ENCODE measurements at regions not wholly inside any gene's neighbourhood (a gene's known extent, or its start where the extent isn't known, plus 50 kb on each side); places are given as distances from the start of the nearest gene placed in this dataset.

GRCh38 chr7:13279854-13280435, 592.5 kb downstream of the ARL4A start:
- H3K4me1 ChIP-seq (ENCODE audit: control insufficient read depth, insufficient read depth, low read length), result no peaks in the 10 kb centered on the region
- H3K36me3 ChIP-seq (ENCODE audit: control insufficient read depth, insufficient read depth, low read length), result no peaks in the 10 kb centered on the region
- peak; percentile 52 for DNase-seq
- H3K27me3 ChIP-seq (ENCODE audit: control insufficient read depth, insufficient read depth, low read length), result no peaks in the 10 kb centered on the region
- no peak overlapping the region for H3K27ac ChIP-seq (ENCODE audit: low read length)
- WGBS (ENCODE audit: insufficient coverage), result no CpG with 5 or more reads among the region's 3 CpGs
- no peak overlapping the region for H3K4me3 ChIP-seq (ENCODE audit: low read length)
- H3K9me3 ChIP-seq (replicated peaks; ENCODE audit: control insufficient read depth, low read depth, low read length), result no peaks in the 10 kb centered on the region

DNA sequence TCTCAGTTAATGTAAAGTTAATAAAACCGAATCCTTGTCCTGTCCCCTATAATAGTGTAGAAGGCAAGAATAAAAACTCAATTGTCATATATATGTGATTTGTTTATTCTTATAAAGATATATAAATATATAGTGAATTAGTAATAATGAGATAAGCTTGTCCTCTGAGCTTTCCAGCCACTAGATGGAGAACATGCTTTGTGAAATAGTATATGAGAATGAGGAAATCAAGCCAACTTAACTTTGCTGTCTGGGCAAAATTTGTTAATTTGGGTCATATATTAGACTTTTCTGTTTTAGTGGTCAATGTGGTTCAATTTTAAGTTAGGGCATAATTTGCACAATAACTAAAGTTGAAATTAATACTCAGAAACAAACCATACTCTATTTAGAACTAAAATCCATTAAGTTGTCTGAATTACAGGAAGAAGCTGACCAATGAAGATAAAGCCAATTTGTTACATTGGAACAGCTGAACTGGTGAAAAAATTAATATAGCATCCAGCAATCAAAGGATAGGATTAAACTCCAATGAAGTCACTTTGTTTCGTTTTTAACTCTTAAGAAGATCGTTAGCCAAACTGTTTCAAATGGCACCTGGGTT, 595.0 kb downstream of the ARL4A start:
- H3K27ac ChIP-seq (ENCODE audit: low read length), result no peak overlapping the region
- no peaks in the 10 kb centered on the region for H3K9me3 ChIP-seq (replicated peaks; ENCODE audit: control insufficient read depth, low read depth, low read length)
- no CpG with 5 or more reads among the region's 3 CpGs for WGBS (ENCODE audit: insufficient coverage)
- H3K4me1 ChIP-seq (ENCODE audit: control insufficient read depth, insufficient read depth, low read length), result no peaks in the 10 kb centered on the region
- peak; percentile 52 for DNase-seq
- H3K36me3 ChIP-seq (ENCODE audit: control insufficient read depth, insufficient read depth, low read length), result no peaks in the 10 kb centered on the region
- no peaks in the 10 kb centered on the region for H3K27me3 ChIP-seq (ENCODE audit: control insufficient read depth, insufficient read depth, low read length)
- no peak overlapping the region for H3K4me3 ChIP-seq (ENCODE audit: low read length)

- no peak for DNase-seq
- whole genome bisulfite sequencing (ENCODE audit: insufficient coverage), result no CpG with 5 or more reads among the region's 4 CpGs
Observed at GRCh38 chr7:13286916-13287315, 599.5 kb downstream of the ARL4A start.

DNA sequence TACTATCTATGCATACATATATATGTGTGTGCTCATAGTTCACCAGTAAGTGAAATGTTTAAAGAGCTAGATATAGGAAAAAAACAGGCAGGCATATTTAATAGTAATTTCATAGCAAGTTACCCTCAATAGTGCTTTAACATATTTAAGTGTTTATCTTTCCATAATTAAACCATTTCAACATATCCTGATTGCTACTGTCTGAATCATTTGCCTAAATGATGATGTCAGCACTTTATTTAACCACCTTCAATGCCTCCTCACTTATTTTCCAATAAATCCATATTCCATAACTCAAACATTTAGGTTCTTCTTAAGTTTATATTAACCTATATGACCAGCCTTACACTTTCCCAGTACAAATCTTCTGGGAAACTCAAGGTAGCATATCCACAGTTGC, 601.1 kb downstream of the ARL4A start:
- Histone ChIP-seq H3K27ac (ENCODE audit: low read length) (no peak overlapping the region), H3K4me3 (ENCODE audit: low read length) (no peak overlapping the region), H3K36me3 (ENCODE audit: control insufficient read depth, insufficient read depth, low read length) (no peaks in the 10 kb centered on the region), H3K27me3 (ENCODE audit: control insufficient read depth, insufficient read depth, low read length) (no peaks in the 10 kb centered on the region), H3K9me3 (replicated peaks; ENCODE audit: control insufficient read depth, low read depth, low read length) (no peaks in the 10 kb centered on the region), H3K4me1 (ENCODE audit: control insufficient read depth, insufficient read depth, low read length) (no peaks in the 10 kb centered on the region)
- no peak for DNase-seq

More at GRCh38 chr7:13286916-13287315, 599.5 kb downstream of the ARL4A start:
- Histone ChIP-seq H3K36me3 (ENCODE audit: control insufficient read depth, insufficient read depth, low read length) (no peaks in the 10 kb centered on the region), H3K4me3 (ENCODE audit: low read length) (no peak overlapping the region), H3K4me1 (ENCODE audit: control insufficient read depth, insufficient read depth, low read length) (no peaks in the 10 kb centered on the region), H3K27ac (ENCODE audit: low read length) (no peak overlapping the region), H3K27me3 (ENCODE audit: control insufficient read depth, insufficient read depth, low read length) (no peaks in the 10 kb centered on the region), H3K9me3 (replicated peaks; ENCODE audit: control insufficient read depth, low read depth, low read length) (no peaks in the 10 kb centered on the region)

GRCh38 chr7:13290975-13291374, 603.5 kb downstream of the ARL4A start:
- Histone ChIP-seq H3K27ac (ENCODE audit: low read length) (no peak overlapping the region), H3K4me1 (ENCODE audit: control insufficient read depth, insufficient read depth, low read length) (no peaks in the 10 kb centered on the region), H3K9me3 (replicated peaks; ENCODE audit: control insufficient read depth, low read depth, low read length) (no peaks in the 10 kb centered on the region), H3K36me3 (ENCODE audit: control insufficient read depth, insufficient read depth, low read length) (no peaks in the 10 kb centered on the region), H3K27me3 (ENCODE audit: control insufficient read depth, insufficient read depth, low read length) (no peaks in the 10 kb centered on the region), H3K4me3 (ENCODE audit: low read length) (no peak overlapping the region)
- peak; percentile 3 for DNase-seq

- Histone ChIP-seq H3K4me3 (ENCODE audit: low read length) (no peak overlapping the region), H3K27me3 (ENCODE audit: control insufficient read depth, insufficient read depth, low read length) (no peaks in the 10 kb centered on the region), H3K36me3 (ENCODE audit: control insufficient read depth, insufficient read depth, low read length) (no peaks in the 10 kb centered on the region), H3K4me1 (ENCODE audit: control insufficient read depth, insufficient read depth, low read length) (no peaks in the 10 kb centered on the region), H3K9me3 (replicated peaks; ENCODE audit: control insufficient read depth, low read depth, low read length) (no peaks in the 10 kb centered on the region), H3K27ac (ENCODE audit: low read length) (no peak overlapping the region)
- DNase-seq, result peak; percentile 55
- WGBS (ENCODE audit: insufficient coverage), result no CpG with 5 or more reads among the region's 2 CpGs
Observed at GRCh38 chr7:13293264-13294002, 606.0 kb downstream of the ARL4A start.

- H3K9me3 ChIP-seq (replicated peaks; ENCODE audit: control insufficient read depth, low read depth, low read length), result peaks cover 14% of the 10 kb centered on the region
- no peak overlapping the region for H3K4me3 ChIP-seq (ENCODE audit: low read length)
- H3K27me3 ChIP-seq (ENCODE audit: control insufficient read depth, insufficient read depth, low read length), result no peaks in the 10 kb centered on the region
Observed at GRCh38 chr7:13307040-13307439, 619.6 kb downstream of the ARL4A start.

GRCh38 chr7:13308423-13308822, 621.0 kb downstream of the ARL4A start:
- Histone ChIP-seq H3K9me3 (replicated peaks; ENCODE audit: control insufficient read depth, low read depth, low read length) (peaks cover 21% of the 10 kb centered on the region), H3K4me3 (ENCODE audit: low read length) (no peak overlapping the region), H3K27me3 (ENCODE audit: control insufficient read depth, insufficient read depth, low read length) (no peaks in the 10 kb centered on the region), H3K4me1 (ENCODE audit: control insufficient read depth, insufficient read depth, low read length) (no peaks in the 10 kb centered on the region), H3K27ac (ENCODE audit: low read length) (no peak overlapping the region), H3K36me3 (ENCODE audit: control insufficient read depth, insufficient read depth, low read length) (no peaks in the 10 kb centered on the region)
- no peak for DNase-seq

More at GRCh38 chr7:13307040-13307439, 619.6 kb downstream of the ARL4A start:
- H3K36me3 ChIP-seq (ENCODE audit: control insufficient read depth, insufficient read depth, low read length), result no peaks in the 10 kb centered on the region
- no peaks in the 10 kb centered on the region for H3K4me1 ChIP-seq (ENCODE audit: control insufficient read depth, insufficient read depth, low read length)
- no peak overlapping the region for H3K27ac ChIP-seq (ENCODE audit: low read length)
- no peak for DNase-seq

DNA sequence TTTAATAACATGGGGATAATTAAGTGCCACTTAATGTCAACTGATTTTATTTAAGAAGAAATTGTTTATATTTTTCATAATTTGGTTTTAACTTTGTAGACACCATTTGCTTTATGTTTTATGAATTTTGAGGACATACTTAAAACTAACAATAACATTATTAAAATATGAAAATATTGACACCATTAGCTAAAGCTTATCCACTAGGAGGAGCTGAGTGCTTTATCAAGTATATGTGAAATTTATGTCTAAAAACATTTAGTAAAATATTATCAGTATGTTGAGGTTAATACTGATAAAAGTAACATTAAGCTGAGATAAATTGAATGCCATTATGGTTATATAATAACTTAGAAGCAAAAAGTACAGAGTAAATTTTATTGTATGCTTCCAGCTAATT, 622.1 kb downstream of the ARL4A start:
- H3K36me3 ChIP-seq (ENCODE audit: control insufficient read depth, insufficient read depth, low read length), result no peaks in the 10 kb centered on the region
- no peak overlapping the region for H3K27ac ChIP-seq (ENCODE audit: low read length)
- H3K4me1 ChIP-seq (ENCODE audit: control insufficient read depth, insufficient read depth, low read length), result no peaks in the 10 kb centered on the region
- peaks cover 21% of the 10 kb centered on the region for H3K9me3 ChIP-seq (replicated peaks; ENCODE audit: control insufficient read depth, low read depth, low read length)
- no peak for DNase-seq
- no peak overlapping the region for H3K4me3 ChIP-seq (ENCODE audit: low read length)
- no peaks in the 10 kb centered on the region for H3K27me3 ChIP-seq (ENCODE audit: control insufficient read depth, insufficient read depth, low read length)

- Histone ChIP-seq H3K4me1 (ENCODE audit: control insufficient read depth, insufficient read depth, low read length) (no peaks in the 10 kb centered on the region), H3K27me3 (ENCODE audit: control insufficient read depth, insufficient read depth, low read length) (no peaks in the 10 kb centered on the region), H3K4me3 (ENCODE audit: low read length) (no peak overlapping the region), H3K36me3 (ENCODE audit: control insufficient read depth, insufficient read depth, low read length) (no peaks in the 10 kb centered on the region), H3K9me3 (replicated peaks; ENCODE audit: control insufficient read depth, low read depth, low read length) (peaks cover 21% of the 10 kb centered on the region), H3K27ac (ENCODE audit: low read length) (no peak overlapping the region)
- WGBS (ENCODE audit: insufficient coverage), result no CpG with 5 or more reads among the region's 5 CpGs
- DNase-seq, result no peak
Observed at GRCh38 chr7:13312307-13312706, 624.9 kb downstream of the ARL4A start.
